LNCAP (cell line): ENCODE measurements at regions not wholly inside any gene's neighbourhood (a gene's known extent, or its start where the extent isn't known, plus 50 kb on each side); places are given as distances from the start of the nearest gene placed in this dataset.

Experiments
- CTCF ChIP-seq: fragments of 450-650 bp; IDR thresholded peaks from 2 replicates; pipeline ENCODE4 v1.5.1; 2017; ENCODE audit warnings: mild to moderate bottlenecking

DNA sequence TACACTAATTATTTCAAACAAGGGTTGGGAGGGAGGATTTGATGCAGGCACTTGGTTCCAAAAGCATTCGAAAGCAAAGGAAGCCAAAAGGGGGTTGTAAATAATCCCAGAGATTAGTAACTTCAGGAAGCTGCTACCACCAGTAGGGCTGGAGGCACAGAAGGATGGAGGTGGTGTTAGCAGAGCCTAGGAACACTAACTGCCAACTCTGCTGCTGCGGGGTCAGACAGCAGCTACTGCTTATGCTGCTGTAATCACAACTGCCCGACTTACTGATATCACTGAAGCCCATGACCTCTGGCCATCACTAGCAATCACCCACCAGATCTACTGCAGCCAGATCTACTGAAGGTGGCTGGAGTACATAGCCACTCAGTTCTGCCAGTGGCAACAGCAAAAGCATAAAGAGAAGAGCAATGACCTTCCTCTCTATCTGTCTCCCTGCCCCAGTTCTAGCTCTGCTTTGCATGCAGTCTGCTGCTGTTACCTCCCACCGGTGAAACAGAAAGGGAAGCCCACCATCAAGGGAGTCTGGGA lies 408.5 kb downstream of the PLPP3 start:
- TF ChIP-seq CTCF: no peak

- TF ChIP-seq CTCF: no peak
These were observed 409.5 kb downstream of the PLPP3 start for GRCh38 chr1:56169856-56170255.

DNA sequence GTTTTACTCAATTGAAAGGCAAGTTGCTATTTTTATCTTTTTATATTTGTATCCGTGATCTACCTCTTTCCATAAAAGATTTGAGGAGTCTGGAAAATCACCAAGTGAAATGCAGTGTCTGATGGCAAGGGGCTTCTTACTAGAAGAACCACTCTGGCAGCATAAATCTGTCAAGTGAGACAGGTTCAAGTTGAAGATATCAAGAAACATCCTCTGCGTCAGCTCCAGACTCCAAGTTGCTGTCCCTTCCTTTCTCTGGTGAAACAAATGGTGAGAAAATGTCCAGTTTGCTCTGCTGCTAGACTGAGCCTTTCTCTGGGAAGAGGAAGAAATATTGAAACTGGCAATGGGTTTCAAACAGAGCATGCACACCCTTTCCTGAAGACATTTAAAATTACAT lies 411.2 kb downstream of the PLPP3 start:
- TF ChIP-seq CTCF: no peak

- TF ChIP-seq CTCF: no peak
These were observed 411.8 kb downstream of the PLPP3 start for GRCh38 chr1:56167596-56167995.

DNA sequence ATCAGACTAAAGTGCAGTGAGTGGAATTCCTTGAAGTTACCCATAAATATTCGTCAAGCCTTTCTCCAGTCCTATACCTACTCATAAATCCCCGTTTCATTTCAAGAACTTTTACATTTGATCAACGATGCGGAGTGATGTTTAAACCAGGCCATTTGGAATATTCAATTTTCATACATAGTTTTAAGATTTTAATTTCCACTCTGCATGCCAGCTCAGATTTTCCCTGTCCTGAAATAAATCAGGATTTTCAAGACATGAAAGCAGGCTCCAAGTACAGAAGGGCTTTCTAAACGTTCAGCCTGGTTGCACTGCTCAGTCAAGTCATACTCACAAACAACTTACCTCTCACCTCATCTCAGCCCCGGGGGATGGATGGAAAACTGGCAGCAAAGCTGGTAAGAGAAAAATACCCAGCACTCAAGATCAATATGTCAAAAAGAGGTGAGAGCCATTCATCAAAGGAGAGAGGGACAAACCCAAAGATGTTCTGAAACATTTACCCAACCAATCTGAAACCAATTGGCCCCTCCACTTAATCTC lies 418.5 kb downstream of the PLPP3 start:
- no peak for TF ChIP-seq CTCF

GRCh38 chr1:56156971-56157876 lies 422.1 kb downstream of the PLPP3 start:
- TF ChIP-seq CTCF: no peak

- no peak for TF ChIP-seq CTCF
These were observed 426.1 kb downstream of the PLPP3 start for GRCh38 chr1:56153276-56153675.
